SK-N-SH (cell line): ENCODE measurements at regions not wholly inside any gene's neighbourhood (a gene's known extent, or its start where the extent isn't known, plus 50 kb on each side); places are given as distances from the start of the nearest gene placed in this dataset.

ENCODE experiments used
- CTCF ChIA-PET: fragments of 300-600, 350-600 bp; formaldehyde crosslinking; extraction: SDS; loops from one replicate; lab custom pipeline; 2021; lab: Yijun Ruan, JAX
- POLR2A ChIA-PET: fragments of 350-600 bp; sonication (Branson Sonifier 250); formaldehyde crosslinking; extraction: SDS; loops from one replicate; lab custom pipeline; 2020; ENCODE audit warnings: antibody characterized with exemption, inconsistent platforms; lab: Yijun Ruan, JAX
- DNase-seq: peaks from one replicate; pipeline ENCODE4 v3.0.0; 2012
- H2AFZ ChIP-seq: fragments of 200-600 bp; sonication (generic); 2 replicates; pipeline ENCODE4 v1.8.1; 2016; ENCODE audit warnings: antibody characterized with exemption, mild to moderate bottlenecking, low read depth
- H3F3A ChIP-seq: fragments of 200-600 bp; sonication (generic); replicated peaks from 2 replicates; pipeline ENCODE3; 2016; ENCODE audit warnings: antibody characterized with exemption, mild to moderate bottlenecking; ENCODE audit not compliant: insufficient read depth
- H3K27ac ChIP-seq, 2 experiments: fragments of 200-500 bp in 1 of 2; fragments of 200-600 bp in 1 of 2; sonication (Bioruptor generic) in 1 of 2; sonication (generic), shearing (Covaris generic) in 1 of 2; 2 replicates each; pipeline versions ENCODE4 v1.5.1 to v1.6.1; 2014 to 2016; ENCODE audit warnings: low read depth in 2 of 2, inconsistent platforms in 1 of 2, low read length in 1 of 2, mild to moderate bottlenecking in 1 of 2, mixed read lengths in 1 of 2
- H3K27me3 ChIP-seq: fragments of 200-600 bp; sonication (generic), shearing (Covaris generic); 2 replicates; pipeline ENCODE4 v1.6.1; 2016; ENCODE audit warnings: mixed run types; ENCODE audit not compliant: insufficient read depth
- H3K36me3 ChIP-seq, 2 experiments: fragments of 200-500 bp in 1 of 2; fragments of 200-600 bp in 1 of 2; sonication (Bioruptor generic) in 1 of 2; sonication (generic) in 1 of 2; replicated peaks in 1 of 2; 2 replicates each; pipeline versions ENCODE3 to v1.5.1; 2014 to 2016; ENCODE audit warnings: low read length in 1 of 2, mild to moderate bottlenecking in 1 of 2; ENCODE audit not compliant: insufficient read depth in 2 of 2, control insufficient read depth in 1 of 2
- H3K4me1 ChIP-seq, 2 experiments: fragments of 200-500 bp in 1 of 2; fragments of 200-600 bp in 1 of 2; sonication (Bioruptor generic) in 1 of 2; sonication (generic), shearing (Covaris generic) in 1 of 2; 2 replicates each; pipeline versions ENCODE4 v1.5.1 to v1.6.1; 2014 to 2016; ENCODE audit warnings: low read depth in 1 of 2, low read length in 1 of 2, mixed run types in 1 of 2; ENCODE audit not compliant: insufficient read depth in 2 of 2, control insufficient read depth in 1 of 2
- H3K4me2 ChIP-seq: fragments of 200-600 bp; sonication (generic), shearing (Covaris generic); 2 replicates; pipeline ENCODE4 v1.6.1; 2017; ENCODE audit warnings: mixed run types
- H3K4me3 ChIP-seq, 2 experiments: fragments of 200-500 bp in 1 of 2; fragments of 200-600 bp in 1 of 2; sonication (Bioruptor generic) in 1 of 2; sonication (generic), shearing (Covaris generic) in 1 of 2; 2 replicates each; pipeline versions ENCODE4 v1.5.1 to v1.8.1; 2014 to 2016; ENCODE audit warnings: low read depth in 2 of 2, inconsistent platforms in 1 of 2, low read length in 1 of 2, mild to moderate bottlenecking in 1 of 2, mixed read lengths in 1 of 2, moderate library complexity in 1 of 2
- H3K79me2 ChIP-seq: fragments of 200-600 bp; sonication (generic); 2 replicates; pipeline ENCODE4 v1.8.1; 2017; ENCODE audit warnings: mild to moderate bottlenecking; ENCODE audit not compliant: insufficient read depth
- H3K9ac ChIP-seq: fragments of 200-600 bp; sonication (generic); 2 replicates; pipeline ENCODE4 v1.6.1; 2017; ENCODE audit warnings: mixed run types
- H3K9me2 ChIP-seq: fragments of 200-600 bp; sonication (generic); 2 replicates; pipeline ENCODE4 v1.6.1; 2017; ENCODE audit warnings: mixed run types
- H3K9me3 ChIP-seq: fragments of 200-600 bp; sonication (generic); 2 replicates; pipeline ENCODE4 v1.6.1; 2017; ENCODE audit warnings: mixed run types, mild to moderate bottlenecking, moderate library complexity
- H4K20me1 ChIP-seq: fragments of 200-600 bp; sonication (generic); 2 replicates; pipeline ENCODE4 v1.6.1; 2017; ENCODE audit warnings: mild to moderate bottlenecking, mixed run types; ENCODE audit not compliant: insufficient read depth
- CHD2 ChIP-seq: fragments of 150-350 bp; IDR thresholded peaks from 2 replicates; pipeline ENCODE4 v1.6.1; 2018; ENCODE audit warnings: low read length; ENCODE audit not compliant: partially characterized antibody
- EP300 ChIP-seq, 2 experiments: IDR thresholded peaks; 2 replicates each; pipeline versions ENCODE4 v1.4.0 to v1.6.1; 2012; ENCODE audit warnings: borderline replicate concordance in 1 of 2, low read depth in 1 of 2, low read length in 1 of 2
- EZH2phosphoT487 ChIP-seq: fragments of 200-600 bp; sonication (generic); IDR thresholded peaks from 2 replicates; pipeline ENCODE4 v1.6.1; 2017; ENCODE audit warnings: low read depth, mixed run types, mild to moderate bottlenecking, antibody characterized with exemption, moderate library complexity, borderline replicate concordance
- GATA2 ChIP-seq: sonication (generic); formaldehyde crosslinking; IDR thresholded peaks from 2 replicates; pipeline ENCODE4 v1.5.0; 2020; ENCODE audit warnings: mild to moderate bottlenecking, missing genetic modification reagents
- RAD21 ChIP-seq: IDR thresholded peaks from 2 replicates; pipeline ENCODE4 v1.6.1; 2012; ENCODE audit warnings: mild to moderate bottlenecking, low read length
- RCOR1 ChIP-seq: fragments of 150-350 bp; IDR thresholded peaks from 2 replicates; pipeline ENCODE4 v1.6.1; 2017; ENCODE audit warnings: antibody characterized with exemption, low read length
- TAF1 ChIP-seq: IDR thresholded peaks from 2 replicates; pipeline ENCODE4 v1.6.1; 2012; ENCODE audit warnings: low read depth, mild to moderate bottlenecking, low read length, moderate library complexity, borderline replicate concordance
- USF1 ChIP-seq: IDR thresholded peaks from 2 replicates; pipeline ENCODE4 v1.4.0; 2012; ENCODE audit warnings: low read depth, borderline replicate concordance
- WGBS: methylation state at CpG from one replicate; pipeline ENCODE4 v1.1.6; 2017; ENCODE audit warnings: low lambda C conversion rate; 5-methylcytosine and 5-hydroxymethylcytosine counted together
- TF ChIP-seq, protein P1 (sequence below): IDR thresholded peaks from 2 replicates; pipeline ENCODE4 v1.4.0; 2012; ENCODE audit warnings: low read depth
- TF ChIP-seq, protein P2 (sequence below): fragments of 200-600 bp; sonication (generic); IDR thresholded peaks from 2 replicates; pipeline ENCODE4 v1.6.1; 2017; ENCODE audit warnings: antibody characterized with exemption, mild to moderate bottlenecking, moderate library complexity

GRCh38 chr22:49193901-49194465, 633.7 kb downstream of the BRD1 start:
- no peaks in the 10 kb centered on the region for H4K20me1 ChIP-seq
- H3K27me3 ChIP-seq: peaks cover 5% of the 10 kb centered on the region; the same call in 1 of the 2 replicates
- ChIA-PET CTCF (interaction anchor here (0.6 kb wide), 1 partner anchor 13 kb away, joined by 3 read pairs; no protein-coding TSS in a partner anchor), POLR2A (no interaction called here)
- H3K9ac ChIP-seq: no peak overlapping the region
- no peaks in the 10 kb centered on the region for H3K36me3 ChIP-seq
- no peaks in the 10 kb centered on the region; a peak in 1 of 4 replicates for H3K4me1 ChIP-seq
- no peak overlapping the region for H3K4me3 ChIP-seq
- no peak overlapping the region for H2AFZ ChIP-seq
- H3K9me3 ChIP-seq: no peaks in the 10 kb centered on the region
- no peaks in the 10 kb centered on the region for H3K79me2 ChIP-seq
- WGBS: 11% methylated on average over 10 of the region's 13 CpGs
- DNase-seq: no peak
- H3F3A ChIP-seq: no peaks in the 10 kb centered on the region
- H3K9me2 ChIP-seq: no peaks in the 10 kb centered on the region
- no peak overlapping the region for H3K27ac ChIP-seq
- TF ChIP-seq RAD21 (no peak), TAF1 (no peak), GATA2 (CRISPR knock-in tag) (no peak), EZH2phosphoT487 (no peak), CHD2 (no peak), USF1 (no peak), EP300 (IDR thresholded peaks at IDR 0.05; ENCODE audit: borderline replicate concordance in 1 of 2, low read depth in 1 of 2, low read length in 1 of 2) (no peak)
- TF ChIP-seq, protein P1, sequence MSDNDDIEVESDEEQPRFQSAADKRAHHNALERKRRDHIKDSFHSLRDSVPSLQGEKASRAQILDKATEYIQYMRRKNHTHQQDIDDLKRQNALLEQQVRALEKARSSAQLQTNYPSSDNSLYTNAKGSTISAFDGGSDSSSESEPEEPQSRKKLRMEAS: no peak
- no peak overlapping the region for H3K4me2 ChIP-seq

- H3K9me2 ChIP-seq: no peaks in the 10 kb centered on the region
- no peak overlapping the region for H3K4me3 ChIP-seq
- no peaks in the 10 kb centered on the region for H3K79me2 ChIP-seq
- no peak overlapping the region for H3K27ac ChIP-seq
- TF ChIP-seq GATA2 (CRISPR knock-in tag): no peak
- TF ChIP-seq, protein P2, sequence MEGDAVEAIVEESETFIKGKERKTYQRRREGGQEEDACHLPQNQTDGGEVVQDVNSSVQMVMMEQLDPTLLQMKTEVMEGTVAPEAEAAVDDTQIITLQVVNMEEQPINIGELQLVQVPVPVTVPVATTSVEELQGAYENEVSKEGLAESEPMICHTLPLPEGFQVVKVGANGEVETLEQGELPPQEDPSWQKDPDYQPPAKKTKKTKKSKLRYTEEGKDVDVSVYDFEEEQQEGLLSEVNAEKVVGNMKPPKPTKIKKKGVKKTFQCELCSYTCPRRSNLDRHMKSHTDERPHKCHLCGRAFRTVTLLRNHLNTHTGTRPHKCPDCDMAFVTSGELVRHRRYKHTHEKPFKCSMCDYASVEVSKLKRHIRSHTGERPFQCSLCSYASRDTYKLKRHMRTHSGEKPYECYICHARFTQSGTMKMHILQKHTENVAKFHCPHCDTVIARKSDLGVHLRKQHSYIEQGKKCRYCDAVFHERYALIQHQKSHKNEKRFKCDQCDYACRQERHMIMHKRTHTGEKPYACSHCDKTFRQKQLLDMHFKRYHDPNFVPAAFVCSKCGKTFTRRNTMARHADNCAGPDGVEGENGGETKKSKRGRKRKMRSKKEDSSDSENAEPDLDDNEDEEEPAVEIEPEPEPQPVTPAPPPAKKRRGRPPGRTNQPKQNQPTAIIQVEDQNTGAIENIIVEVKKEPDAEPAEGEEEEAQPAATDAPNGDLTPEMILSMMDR: no peak
- TF ChIP-seq RCOR1: no peak
- H3F3A ChIP-seq: no peaks in the 10 kb centered on the region
- no peak for DNase-seq
- no peak overlapping the region for H3K4me2 ChIP-seq
- no peak overlapping the region for H3K9ac ChIP-seq
- POLR2A ChIA-PET: no interaction called here
- peaks cover 5% of the 10 kb centered on the region; the same call in 1 of the 2 replicates for H3K27me3 ChIP-seq
- H3K36me3 ChIP-seq: no peaks in the 10 kb centered on the region
- no peaks in the 10 kb centered on the region for H4K20me1 ChIP-seq
- CTCF ChIA-PET: interaction anchor here (0.6 kb wide), 1 partner anchor 14 kb away, joined by 3 read pairs; no protein-coding TSS in a partner anchor
- H3K4me1 ChIP-seq: no peaks in the 10 kb centered on the region; a peak in 1 of 4 replicates
- 7% methylated on average over 3 of the region's 14 CpGs for WGBS
- H2AFZ ChIP-seq: no peak overlapping the region
- no peaks in the 10 kb centered on the region for H3K9me3 ChIP-seq
These were observed 634.3 kb downstream of the BRD1 start for GRCh38 chr22:49193348-49193747.
